K562 (cell line): ENCODE measurements at regions not wholly inside any gene's neighbourhood (a gene's known extent, or its start where the extent isn't known, plus 50 kb on each side); places are given as distances from the start of the nearest gene placed in this dataset.

Experiments
- E2F5 ChIP-seq: sonication (generic); formaldehyde crosslinking; IDR thresholded peaks from 2 replicates; pipeline ENCODE4 v1.8.0; 2022; ENCODE audit warnings: mild to moderate bottlenecking, missing genetic modification reagents
- GTF2F1 ChIP-seq: IDR thresholded peaks from 2 replicates; pipeline ENCODE4 v1.6.1; 2011; ENCODE audit warnings: low read depth, low read length, improper control_type of control experiment
- POLR2AphosphoS5 ChIP-seq: IDR thresholded peaks from 2 replicates; pipeline ENCODE4 v1.6.1; 2011; ENCODE audit warnings: mild to moderate bottlenecking, low read depth, low read length, moderate library complexity; ENCODE audit not compliant: control insufficient read depth, insufficient read depth
- SIX5 ChIP-seq, 2 experiments: IDR thresholded peaks; 2 replicates each; pipeline ENCODE4 v1.6.1; 2011; ENCODE audit warnings: low read length in 2 of 2, borderline replicate concordance in 1 of 2, low read depth in 1 of 2, mild to moderate bottlenecking in 1 of 2, moderate library complexity in 1 of 2; ENCODE audit not compliant: insufficient read depth in 1 of 2
- ZBTB17 ChIP-seq: fragments of 450-650 bp; formaldehyde crosslinking; IDR thresholded peaks from 2 replicates; pipeline ENCODE4 v1.4.0; 2020; ENCODE audit warnings: mild to moderate bottlenecking
- ZNF639 ChIP-seq, 2 experiments: fragments of 200-800 bp in 1 of 2; sonication (Bioruptor generic) in 1 of 2; sonication (generic) in 1 of 2; formaldehyde crosslinking in 1 of 2; IDR thresholded peaks in 1 of 2; conservative IDR thresholded peaks in 1 of 2; 2 replicates each; pipeline versions ENCODE4 v1.5.0 to v1.6.1; 2016 to 2020; ENCODE audit warnings: missing compliant biosample characterization in 1 of 2, missing genetic modification characterization in 1 of 2, missing genetic modification reagents in 1 of 2

DNA sequence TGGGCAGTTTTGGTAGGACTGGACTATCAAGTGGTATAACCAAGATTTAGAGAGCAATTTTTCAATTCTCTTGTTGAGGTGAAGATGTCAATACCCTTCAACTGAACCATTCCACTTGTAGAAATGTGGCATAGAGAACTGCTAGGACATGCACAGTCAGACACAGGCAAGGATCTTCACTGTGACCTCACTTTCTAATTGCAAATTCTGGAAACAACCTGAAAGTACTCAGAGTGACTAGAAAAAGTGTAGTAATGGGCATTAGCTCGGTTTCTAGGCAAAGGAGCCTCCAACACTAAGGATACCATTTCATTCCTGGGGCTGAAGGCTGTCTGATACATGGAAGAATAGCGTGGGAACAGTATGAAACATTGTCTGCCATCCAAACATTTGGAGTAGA, 433.0 kb upstream of the RUNX1 start:
- no peak for TF ChIP-seq ZNF639 (CRISPR knock-in tag; conservative IDR thresholded peaks at IDR 0.05 in 1 of 2, IDR thresholded peaks at IDR 0.05 in 1 of 2)
- TF ChIP-seq GTF2F1: no peak
- TF ChIP-seq E2F5 (CRISPR knock-in tag): no peak
- TF ChIP-seq SIX5 (IDR thresholded peaks at IDR 0.05; ENCODE audit: borderline replicate concordance in 1 of 2, insufficient read depth in 1 of 2, low read depth in 1 of 2, low read length in 2 of 2): no peak
- TF ChIP-seq ZBTB17 (CRISPR knock-in tag): no peak
- no peak for TF ChIP-seq POLR2AphosphoS5
